Jurkat, Clone E6-1 (cell line): ENCODE measurements at regions not wholly inside any gene's neighbourhood (a gene's known extent, or its start where the extent isn't known, plus 50 kb on each side); places are given as distances from the start of the nearest gene placed in this dataset.

Source experiments
- DNase-seq: peaks from one replicate; pipeline ENCODE4 v3.0.0-alpha.2; 2011; ENCODE audit warnings: low read depth, low spot score
- H3K4me3 ChIP-seq: 2 replicates; pipeline ENCODE4 v1.5.1; 2011; ENCODE audit warnings: mild to moderate bottlenecking, low read length, control low read depth, moderate library complexity

DNA sequence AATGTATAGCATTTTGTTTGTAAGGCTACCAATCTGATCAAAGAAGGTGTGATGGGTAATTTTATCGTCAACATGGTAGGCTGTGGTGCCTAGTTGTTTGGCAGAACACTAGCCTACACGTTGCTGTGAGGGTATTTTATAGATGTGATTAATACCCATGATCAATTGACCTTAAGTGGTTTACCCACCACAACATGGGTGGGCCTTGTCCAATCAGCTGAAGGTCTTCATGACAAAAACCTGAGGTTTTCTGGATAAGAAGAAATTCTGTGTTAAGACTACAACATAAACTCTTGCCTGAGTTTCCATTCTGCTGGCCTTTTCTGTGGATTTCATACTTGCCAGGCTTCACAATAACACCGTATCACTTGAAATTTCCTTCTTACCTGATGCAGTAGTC is 131.8 kb upstream of the PPP1R3A start:
- DNase-seq: no peak

DNA sequence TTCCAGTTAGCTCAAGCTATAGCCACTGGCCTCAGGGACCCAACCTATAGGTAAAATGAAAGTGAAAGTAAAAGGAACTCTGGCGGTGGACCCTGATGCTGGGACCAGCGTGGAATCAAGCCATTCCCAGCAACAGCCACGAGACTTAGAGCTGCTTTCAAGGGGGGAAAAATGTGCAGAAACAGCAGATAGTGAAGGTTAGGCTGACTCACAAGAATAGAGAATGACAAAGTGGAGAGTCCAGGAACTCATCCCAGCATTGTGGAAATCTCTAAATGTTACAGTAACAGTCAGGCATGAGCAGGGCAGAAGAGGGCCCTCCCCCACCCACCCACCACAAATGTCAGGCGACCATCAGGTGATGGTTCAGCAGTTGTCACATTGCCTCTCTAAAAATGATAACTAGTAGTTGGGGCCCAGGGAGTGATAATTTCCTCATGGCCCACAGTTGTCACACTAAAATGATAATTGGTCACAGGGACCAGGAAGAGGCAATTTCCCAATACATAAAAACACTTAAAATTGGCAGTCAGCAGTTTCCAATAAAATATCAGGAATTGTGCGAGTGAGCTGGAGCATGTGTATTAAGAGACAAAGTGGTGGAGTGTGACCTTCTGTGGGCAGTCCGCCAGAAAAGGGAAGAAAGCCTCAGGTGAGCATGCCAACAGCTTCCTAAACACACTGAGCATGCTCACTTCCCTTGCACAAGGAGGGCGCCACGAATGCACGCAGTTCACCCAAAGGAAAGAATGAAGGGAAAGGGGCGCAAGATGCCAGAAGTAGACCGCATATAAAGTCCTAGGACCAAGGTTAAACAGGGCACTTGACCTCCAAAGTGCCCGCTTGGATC is 129.8 kb upstream of the PPP1R3A start:
- no peak overlapping the region for H3K4me3 ChIP-seq
- DNase-seq: no peak

More for the DNA sequence above, 131.8 kb upstream of the PPP1R3A start:
- H3K4me3 ChIP-seq: no peak overlapping the region

DNA sequence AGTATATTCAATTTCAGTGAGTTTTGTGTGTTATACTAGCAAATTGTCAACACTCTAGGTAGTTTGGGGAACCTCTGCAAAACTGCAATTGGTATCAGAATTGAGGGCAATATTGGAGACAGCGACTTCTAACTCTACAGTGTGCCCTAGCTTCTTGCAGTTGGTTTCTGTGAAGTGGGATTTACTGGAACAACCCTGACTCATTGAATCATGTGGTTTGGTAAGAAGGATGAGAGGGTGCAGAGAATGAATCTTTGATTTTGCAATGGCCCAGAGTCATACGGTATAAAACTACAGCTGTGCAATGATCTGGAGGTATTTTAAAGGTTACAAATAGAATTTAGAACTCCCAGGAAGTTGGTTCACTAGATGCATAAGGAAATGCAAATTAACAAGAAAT is 129.1 kb upstream of the PPP1R3A start:
- DNase-seq: no peak
- no peak overlapping the region for H3K4me3 ChIP-seq

DNA sequence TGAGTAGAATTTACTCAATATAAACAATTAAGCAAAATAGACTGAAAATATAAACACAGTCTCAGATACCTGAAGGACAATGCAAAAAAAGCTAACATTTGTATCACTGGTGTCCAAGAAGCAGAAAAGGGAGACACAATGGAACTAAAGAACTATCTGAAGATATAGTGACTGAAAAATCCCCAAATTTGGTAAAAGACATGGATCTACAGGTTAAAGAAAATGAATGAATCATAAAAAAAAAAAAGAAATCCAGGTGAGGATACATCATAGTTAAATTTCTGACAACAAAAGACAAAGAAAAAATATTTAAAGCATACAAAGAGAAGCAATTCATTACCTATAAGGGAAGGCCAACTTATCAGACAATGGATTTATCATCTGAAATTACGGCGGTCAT is 114.7 kb upstream of the PPP1R3A start:
- no peak for DNase-seq
- H3K4me3 ChIP-seq: no peak overlapping the region

DNA sequence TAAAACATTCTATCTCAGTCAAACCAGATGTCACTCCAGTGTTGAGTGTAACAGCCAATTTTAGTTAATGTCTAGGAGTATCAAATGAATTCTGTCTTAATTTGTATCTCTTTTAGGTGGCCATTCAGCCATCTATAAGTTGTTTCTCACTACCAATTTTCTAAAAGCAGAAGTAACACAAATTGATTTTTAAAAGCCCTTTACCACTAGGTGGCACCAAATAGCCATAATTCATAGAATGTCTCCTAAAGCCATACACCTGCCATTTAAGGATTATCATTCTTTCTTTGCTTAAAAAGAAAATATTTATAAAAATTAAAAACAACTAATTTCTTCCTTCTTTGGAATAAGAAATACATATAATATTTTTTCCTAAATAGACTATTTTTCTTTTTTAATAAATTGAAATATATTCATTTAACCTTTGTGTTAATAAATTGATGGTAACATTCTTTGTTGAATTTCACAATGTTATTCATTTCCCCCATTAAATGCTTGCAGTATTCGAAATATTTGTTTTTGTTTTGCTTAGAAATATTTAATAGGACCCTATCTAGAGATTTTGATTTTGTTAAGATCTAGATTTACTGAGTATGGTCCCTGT is 107.8 kb upstream of the PPP1R3A start:
- peak; percentile 41 for DNase-seq
- H3K4me3 ChIP-seq: no peak overlapping the region

DNA sequence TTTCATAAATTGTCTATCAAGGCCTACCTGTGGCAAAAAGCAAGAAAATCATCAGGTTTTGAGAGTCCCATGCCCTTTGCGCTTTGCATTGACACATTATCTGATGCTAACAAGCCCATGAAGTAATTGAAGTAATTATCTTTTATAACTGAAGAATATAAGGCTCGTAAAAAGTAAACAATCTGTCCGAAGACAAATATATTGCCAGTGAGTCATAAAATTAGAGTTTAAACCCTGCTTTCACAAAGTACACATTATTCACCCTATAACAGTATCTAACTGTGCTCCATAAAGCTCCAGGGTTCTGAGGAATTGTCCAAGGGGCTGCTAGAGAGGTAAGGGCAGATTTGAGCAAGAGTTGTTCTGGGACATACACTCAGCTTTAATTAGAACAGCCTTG is 102.3 kb upstream of the PPP1R3A start:
- DNase-seq: no peak
- no peak overlapping the region for H3K4me3 ChIP-seq

DNA sequence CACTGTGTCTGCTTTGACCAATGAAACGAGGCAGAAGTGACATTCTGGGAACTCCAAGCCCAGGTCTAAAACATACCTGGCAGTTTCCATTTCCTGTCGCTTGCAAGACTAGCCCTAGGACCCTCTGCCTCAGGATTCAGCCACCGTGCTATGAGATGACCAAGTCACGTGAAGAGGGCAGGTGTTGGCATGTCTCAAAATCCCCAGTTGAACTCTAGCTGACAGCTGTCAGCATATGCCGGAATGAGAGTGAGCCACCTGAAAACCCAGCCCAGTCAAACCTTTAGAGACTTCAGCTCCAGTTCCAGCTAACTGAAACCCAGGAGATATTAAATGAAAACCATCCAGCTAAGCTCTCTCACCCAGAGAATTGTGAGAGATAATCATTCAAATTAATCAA is 89.9 kb upstream of the PPP1R3A start:
- no peak for DNase-seq

DNA sequence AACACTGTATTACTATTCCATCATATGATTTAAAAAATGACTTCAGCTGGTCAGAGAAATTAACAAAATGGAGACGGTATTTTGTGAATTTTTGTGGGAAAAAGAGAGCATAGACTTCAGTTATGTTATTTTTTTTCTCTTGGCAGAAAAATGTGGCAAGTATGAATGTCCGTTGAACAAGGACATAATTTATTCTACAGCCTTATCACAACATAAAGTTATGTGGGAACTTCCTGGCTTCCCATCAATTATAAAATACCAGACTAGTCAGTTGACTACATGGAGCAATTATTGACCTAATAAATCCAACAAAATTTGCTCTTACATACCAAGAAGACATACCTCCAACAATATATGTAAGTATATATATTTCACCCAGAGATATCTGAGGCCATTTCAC is 88.6 kb upstream of the PPP1R3A start:
- DNase-seq: no peak

More for the DNA sequence above, 89.9 kb upstream of the PPP1R3A start:
- no peak overlapping the region for H3K4me3 ChIP-seq

DNA sequence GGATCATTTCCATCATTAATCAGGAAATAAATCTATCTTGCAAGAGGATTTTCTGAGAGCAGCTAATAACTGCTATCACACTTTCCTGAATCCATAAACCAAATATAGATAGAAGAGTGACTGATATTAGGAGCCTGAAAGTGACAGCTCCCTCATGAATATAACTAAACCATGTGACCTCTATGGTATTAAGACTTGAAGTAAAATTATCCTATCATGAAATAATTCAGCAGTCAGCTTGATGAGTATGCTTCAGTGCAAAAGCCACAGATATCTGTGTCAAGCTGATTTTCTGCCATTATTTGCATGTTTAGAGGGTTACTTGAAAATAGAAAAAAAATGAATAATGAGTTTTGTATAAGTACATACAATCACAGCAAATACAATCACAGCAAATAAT is 80.1 kb upstream of the PPP1R3A start:
- no peak for DNase-seq
- no peak overlapping the region for H3K4me3 ChIP-seq

More for the DNA sequence above, 88.6 kb upstream of the PPP1R3A start:
- no peak overlapping the region for H3K4me3 ChIP-seq

DNA sequence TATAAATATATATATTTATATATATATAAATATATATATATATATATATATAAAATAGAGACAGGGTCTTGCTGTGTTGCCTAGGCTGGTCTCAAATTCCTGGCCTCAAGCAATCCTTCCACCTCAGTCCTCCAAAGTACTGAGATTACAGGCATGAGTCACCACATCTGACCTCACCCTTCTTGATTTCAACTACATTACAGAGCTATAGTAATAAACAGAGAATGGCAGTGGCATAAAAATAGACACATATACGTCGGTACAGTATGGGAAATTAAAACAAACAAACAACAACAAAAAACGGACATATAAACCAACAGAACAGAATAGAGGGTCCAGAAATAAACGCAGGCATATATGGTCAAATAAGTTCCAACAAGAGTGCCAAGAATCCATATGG is 77.6 kb upstream of the PPP1R3A start:
- H3K4me3 ChIP-seq: no peak overlapping the region
- no peak for DNase-seq

DNA sequence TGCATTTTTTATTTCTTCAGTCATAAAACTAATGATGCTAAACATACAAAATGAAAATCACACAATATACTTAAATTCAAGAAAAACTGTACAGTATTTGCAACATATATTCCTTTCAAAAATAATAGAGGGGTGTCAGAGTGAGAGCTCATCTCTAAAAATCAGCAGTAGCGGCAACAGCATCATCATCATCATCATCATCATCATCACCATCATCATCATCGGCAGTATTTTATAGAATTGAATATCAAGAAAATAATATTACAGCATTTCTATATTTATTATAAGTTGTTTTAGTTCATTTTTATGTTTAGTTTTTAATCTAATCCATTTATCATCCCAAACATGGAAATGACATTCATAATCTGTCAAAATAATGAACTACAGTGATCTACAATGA is 67.4 kb upstream of the PPP1R3A start:
- no peak for DNase-seq
- no peak overlapping the region for H3K4me3 ChIP-seq

DNA sequence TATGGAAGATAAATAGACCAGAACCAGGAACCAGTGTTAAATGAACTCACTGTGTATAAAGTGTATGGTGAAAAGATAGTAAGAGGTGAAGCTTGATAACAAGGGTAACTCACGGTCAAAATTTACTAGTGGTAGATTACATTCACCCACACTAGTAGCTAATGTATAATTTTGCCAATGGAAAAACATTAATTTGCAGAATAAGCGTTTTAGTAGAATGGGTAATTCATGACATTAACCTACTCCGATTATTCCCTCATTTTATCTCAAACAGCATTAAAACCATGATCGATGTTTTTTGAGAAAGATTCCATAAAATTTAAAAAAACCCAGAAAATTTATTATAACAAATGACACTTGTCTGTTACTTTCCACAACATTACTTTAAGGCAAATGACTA is 57.7 kb upstream of the PPP1R3A start:
- DNase-seq: no peak
- no peak overlapping the region for H3K4me3 ChIP-seq

DNA sequence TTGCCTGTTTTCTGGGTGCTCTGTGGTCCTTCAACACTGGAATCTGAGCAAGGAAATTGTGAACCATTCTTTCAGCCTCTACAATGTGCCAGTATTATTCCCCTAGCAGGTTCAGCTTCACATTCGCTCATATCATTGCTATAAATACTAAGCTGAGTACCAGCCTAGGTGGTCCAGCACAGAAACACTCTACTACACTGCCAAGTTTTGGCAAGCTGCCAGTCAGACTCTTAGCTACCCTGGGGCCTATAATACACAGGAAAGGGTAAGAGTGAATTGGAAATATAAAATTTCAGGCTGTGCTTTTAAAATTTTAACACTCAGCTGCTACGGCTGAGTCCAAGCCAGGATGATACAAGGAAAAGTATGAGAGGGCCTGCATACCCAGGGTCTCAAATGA is 49.9 kb upstream of the PPP1R3A start:
- H3K4me3 ChIP-seq: no peak overlapping the region
- no peak for DNase-seq
